PC-9 (cell line): ENCODE measurements at regions not wholly inside any gene's neighbourhood (a gene's known extent, or its start where the extent isn't known, plus 50 kb on each side); places are given as distances from the start of the nearest gene placed in this dataset.

Experiments
- CTCF ChIP-seq: fragments of 200-600 bp; sonication (generic); conservative IDR thresholded peaks from 2 replicates; pipeline ENCODE4 v1.6.1; 2017; ENCODE audit warnings: mixed run types, antibody characterized with exemption, mild to moderate bottlenecking, moderate library complexity
- EZH2 ChIP-seq: fragments of 200-600 bp; sonication (generic); IDR thresholded peaks from 2 replicates; pipeline ENCODE4 v1.8.0; 2017; ENCODE audit warnings: antibody characterized with exemption, low read depth

- TF ChIP-seq CTCF (no peak), EZH2 (no peak)
Measured at GRCh38 chr12:46064548-46064947, 74.2 kb upstream of the SCAF11 start.
